Smooth muscle cell (in vitro differentiated cells): ENCODE measurements at regions not wholly inside any gene's neighbourhood (a gene's known extent, or its start where the extent isn't known, plus 50 kb on each side); places are given as distances from the start of the nearest gene placed in this dataset.
A peak's percentile ranks its signal among the peaks of the same experiment; 100 is the strongest.
"Not testable (repeated sequence)": the region's sequence is repeated elsewhere in the genome, so short reads cannot be mapped to it uniquely, and the experiment has no call there.

ENCODE experiments used
- DNase-seq: peaks from one replicate; lab custom pipeline; 2025; ENCODE audit not compliant: unreplicated experiment; lab: John Stamatoyannopoulos, UW
- H2AFZ ChIP-seq: fragments of 200-600 bp; sonication (generic); 2 replicates; pipeline ENCODE4 v1.6.0; 2016; ENCODE audit warnings: antibody characterized with exemption, low read depth, mild to moderate bottlenecking
- H3F3A ChIP-seq: fragments of 200-600 bp; sonication (generic); 2 replicates; pipeline ENCODE4 v1.6.0; 2017; ENCODE audit warnings: antibody characterized with exemption, low read depth
- H3K27ac ChIP-seq: fragments of 200-600 bp; sonication (generic); 2 replicates; pipeline ENCODE4 v1.5.1; 2016; ENCODE audit warnings: low read depth, mild to moderate bottlenecking
- H3K27me3 ChIP-seq: fragments of 200-600 bp; sonication (generic); 2 replicates; pipeline ENCODE4 v1.6.1; 2016; ENCODE audit warnings: low read depth, mild to moderate bottlenecking
- H3K36me3 ChIP-seq: fragments of 200-600 bp; sonication (generic); 2 replicates; pipeline ENCODE4 v1.5.1; 2016; ENCODE audit warnings: low read depth
- H3K4me1 ChIP-seq: fragments of 200-600 bp; sonication (generic); 2 replicates; pipeline ENCODE4 v1.5.1; 2016; ENCODE audit warnings: low read depth
- H3K4me2 ChIP-seq: fragments of 200-600 bp; sonication (generic); 2 replicates; pipeline ENCODE4 v1.6.0; 2016; ENCODE audit warnings: mild to moderate bottlenecking
- H3K4me3 ChIP-seq: fragments of 200-600 bp; sonication (generic); 2 replicates; pipeline ENCODE4 v1.5.1; 2016; ENCODE audit warnings: mild to moderate bottlenecking
- H3K79me2 ChIP-seq: fragments of 200-600 bp; sonication (generic); 2 replicates; pipeline ENCODE4 v1.6.0; 2016; ENCODE audit warnings: low read depth, mild to moderate bottlenecking
- H3K9ac ChIP-seq: fragments of 200-600 bp; sonication (generic); 2 replicates; pipeline ENCODE4 v1.6.0; 2016; ENCODE audit warnings: low read depth
- H3K9me3 ChIP-seq: fragments of 200-600 bp; sonication (generic); replicated peaks from 2 replicates; pipeline ENCODE4 v1.5.1; 2016; ENCODE audit warnings: low read depth
- H4K20me1 ChIP-seq: fragments of 200-600 bp; sonication (generic); 2 replicates; pipeline ENCODE4 v1.6.0; 2016; ENCODE audit warnings: low read depth
- CTCF ChIP-seq: fragments of 200-600 bp; sonication (generic); IDR thresholded peaks from 2 replicates; pipeline ENCODE4 v1.5.1; 2017; ENCODE audit warnings: borderline replicate concordance, mild to moderate bottlenecking, antibody characterized with exemption; ENCODE audit not compliant: insufficient read depth, poor library complexity, severe bottlenecking
- WGBS: methylation state at CpG from one replicate; pipeline ENCODE4 v1.1.7; 2016; ENCODE audit warnings: low lambda C conversion rate; 5-methylcytosine and 5-hydroxymethylcytosine counted together

GRCh38 chr14:86912709-86913108, 1080.3 kb downstream of the GALC start:
- no peak for DNase-seq
- Histone ChIP-seq H3K79me2 (no peaks in the 10 kb centered on the region), H3K27me3 (no peaks in the 10 kb centered on the region), H3F3A (no peaks in the 10 kb centered on the region), H3K9me3 (no peaks in the 10 kb centered on the region), H3K4me2 (no peak overlapping the region), H3K4me1 (no peaks in the 10 kb centered on the region), H4K20me1 (no peaks in the 10 kb centered on the region), H2AFZ (no peak overlapping the region), H3K36me3 (no peaks in the 10 kb centered on the region), H3K27ac (no peak overlapping the region), H3K4me3 (no peak overlapping the region), H3K9ac (no peak overlapping the region)
- TF ChIP-seq CTCF, result no peak

DNA sequence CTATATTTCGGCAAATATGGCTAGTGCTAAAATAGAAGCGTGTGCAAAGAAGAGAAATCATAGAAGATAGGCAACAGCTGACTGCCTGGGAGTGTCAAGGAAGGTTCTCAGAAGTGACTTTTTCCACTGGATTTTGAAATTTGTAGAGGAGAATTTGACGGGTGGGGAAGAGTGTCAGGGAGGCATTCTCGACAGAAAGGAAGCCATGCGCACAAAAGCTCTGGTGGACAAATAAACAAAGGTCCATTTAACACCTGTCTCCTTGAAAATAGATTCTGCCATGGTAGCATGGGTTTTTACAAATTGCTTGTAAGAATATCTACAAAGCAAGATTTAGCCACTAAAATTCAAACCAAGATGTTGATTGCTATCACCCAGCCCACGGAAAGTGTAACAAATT, 1081.5 kb downstream of the GALC start:
- 90% methylated on average over 6 of the region's 6 CpGs for WGBS
- H3K36me3 ChIP-seq, result no peaks in the 10 kb centered on the region
- TF ChIP-seq CTCF, result no peak
- H3K4me3 ChIP-seq, result no peak overlapping the region
- no peaks in the 10 kb centered on the region for H3K27me3 ChIP-seq
- no peak overlapping the region for H3K27ac ChIP-seq
- H3K4me1 ChIP-seq, result no peaks in the 10 kb centered on the region
- H3K9me3 ChIP-seq, result no peaks in the 10 kb centered on the region
- H3K79me2 ChIP-seq, result no peaks in the 10 kb centered on the region
- no peak overlapping the region for H3K4me2 ChIP-seq
- H3F3A ChIP-seq, result no peaks in the 10 kb centered on the region
- no peak overlapping the region for H3K9ac ChIP-seq
- H4K20me1 ChIP-seq, result no peaks in the 10 kb centered on the region
- H2AFZ ChIP-seq, result no peak overlapping the region
- no peak for DNase-seq

DNA sequence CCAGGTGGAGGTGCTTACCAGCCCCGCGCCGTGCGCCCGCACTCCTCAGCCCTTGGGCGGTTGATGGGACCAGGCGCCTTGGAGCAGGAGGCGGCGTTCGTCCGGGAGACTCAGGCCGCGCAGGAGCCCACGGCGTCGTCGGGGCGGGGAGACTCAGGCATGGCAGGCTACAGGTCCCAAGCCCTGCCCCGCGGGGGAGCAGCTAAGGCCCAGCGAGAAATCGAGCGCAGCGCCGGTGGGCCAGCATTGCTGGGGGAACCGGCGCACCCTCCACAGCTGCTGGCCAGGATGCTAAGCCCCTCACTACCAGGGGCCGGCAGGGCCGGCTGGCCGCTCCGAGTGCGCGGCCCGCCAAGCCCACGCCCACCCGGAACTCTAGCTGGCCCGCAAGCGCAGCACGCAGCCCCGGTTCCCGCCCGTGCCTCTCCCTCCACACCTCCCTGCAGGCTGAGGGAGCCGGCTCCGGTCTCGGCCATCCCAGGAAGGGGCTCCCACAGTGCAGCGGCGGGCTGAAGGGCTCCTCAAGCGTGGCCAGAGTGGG, 1087.5 kb downstream of the GALC start:
- H4K20me1 ChIP-seq, H3K4me3 ChIP-seq, H3K36me3 ChIP-seq, DNase-seq, H3K4me1 ChIP-seq, H3K9me3 ChIP-seq, H3K27me3 ChIP-seq, H3K27ac ChIP-seq, H3K79me2 ChIP-seq, H3F3A ChIP-seq, H2AFZ ChIP-seq, H3K9ac ChIP-seq, H3K4me2 ChIP-seq: not testable (repeated sequence)
- 96% methylated on average over 37 of the region's 48 CpGs for WGBS

DNA sequence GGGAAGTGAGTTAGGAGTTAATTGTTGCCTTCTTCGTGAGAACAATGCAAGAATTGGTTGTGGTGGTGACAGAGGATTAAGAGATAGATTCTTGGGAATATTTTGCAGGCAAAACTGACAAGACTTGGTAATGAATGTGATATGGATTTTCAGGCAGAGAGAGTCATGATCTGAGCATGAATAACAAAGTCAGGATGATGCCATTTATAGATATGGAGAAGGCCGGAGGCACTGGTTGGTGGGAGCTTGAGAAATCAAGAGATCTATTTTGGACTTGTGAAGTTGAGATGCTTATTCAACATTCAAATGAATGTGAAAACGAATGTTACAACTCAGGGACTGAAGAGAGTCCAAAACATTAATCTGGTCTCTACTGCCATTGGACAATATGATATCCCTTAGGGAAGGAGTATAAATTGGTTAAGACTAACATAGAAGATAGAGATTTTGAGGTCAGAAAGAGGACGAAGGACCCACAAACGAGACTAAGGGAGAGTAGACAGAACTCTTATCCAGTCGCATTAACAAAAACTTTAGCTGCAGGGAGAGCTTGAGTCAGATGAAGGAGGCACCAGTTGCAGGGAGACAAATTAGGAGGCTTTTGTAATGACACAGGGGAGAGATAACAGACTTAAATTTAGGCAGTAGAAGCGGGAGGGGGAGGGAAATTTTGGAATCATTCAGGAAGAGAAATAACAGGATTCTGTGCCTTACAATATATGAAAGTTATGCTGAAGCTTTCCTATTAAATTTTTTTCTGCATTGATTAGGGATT, 1090.6 kb downstream of the GALC start:
- no peak for TF ChIP-seq CTCF
- DNase-seq, result no peak
- Histone ChIP-seq H3K36me3 (no peaks in the 10 kb centered on the region), H3K9me3 (no peaks in the 10 kb centered on the region), H3K27ac (no peak overlapping the region), H3K4me1 (no peaks in the 10 kb centered on the region), H3K9ac (no peak overlapping the region), H2AFZ (peak overlapping the region; percentile 56), H3K4me2 (peak overlapping the region; percentile 6), H3K79me2 (no peaks in the 10 kb centered on the region), H3K4me3 (no peak overlapping the region), H3F3A (no peaks in the 10 kb centered on the region), H4K20me1 (no peaks in the 10 kb centered on the region), H3K27me3 (no peaks in the 10 kb centered on the region)
- WGBS, result 51% methylated on average over 7 of the region's 7 CpGs
